ENCODE measurements at regions not wholly inside any gene's neighbourhood (a gene's known extent, or its start where the extent isn't known, plus 50 kb on each side); places are given as distances from the start of the nearest gene placed in this dataset.

DNA sequence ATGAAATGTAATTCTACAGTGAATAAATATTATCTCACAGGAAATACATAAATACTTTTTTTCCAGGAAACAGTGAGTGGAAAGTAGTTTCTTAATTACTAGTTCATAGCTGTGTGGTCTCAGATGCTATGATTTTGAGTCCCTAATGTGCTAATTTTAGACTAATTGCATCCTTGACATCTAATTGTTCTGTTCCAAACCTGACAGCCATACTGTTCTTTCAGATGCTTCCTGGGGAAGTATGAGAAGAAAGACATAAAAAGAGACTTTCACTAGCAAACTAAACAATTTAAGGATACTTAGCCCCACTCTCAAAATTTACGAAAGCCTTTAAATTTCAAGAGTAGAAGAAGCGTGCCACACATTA is 350.9 kb upstream of the CDH20 start:
- no peak overlapping the region for H4K91ac ChIP-seq (ENCODE audit: insufficient read depth, low read depth, low read length)
- H3K4me3 ChIP-seq (ENCODE audit: insufficient read depth, low read depth, low read length), result no peak overlapping the region
- no peak for DNase-seq
- H3K4ac ChIP-seq (ENCODE audit: low read depth, low read length), result no peak overlapping the region
- H3K56ac ChIP-seq (ENCODE audit: extremely low read depth, insufficient read depth, low read length), result no peak overlapping the region
- no peaks in the 10 kb centered on the region for H3K4me1 ChIP-seq (ENCODE audit: control insufficient read depth, insufficient read depth, low read length)
- no CpG with 5 or more reads among the region's 2 CpGs for whole genome bisulfite sequencing, 2 experiments (ENCODE audit: extremely low coverage in 2 of 2, insufficient read length in 1 of 2)
- no peaks in the 10 kb centered on the region for H3K27me3 ChIP-seq (ENCODE audit: control insufficient read depth, insufficient read depth, low read length)
- no peak overlapping the region for H2BK120ac ChIP-seq (ENCODE audit: low read depth, low read length)
- no peak overlapping the region for H2AK5ac ChIP-seq (ENCODE audit: low read depth, low read length)
- no peak overlapping the region for H4K8ac ChIP-seq (ENCODE audit: low read depth in 2 of 2, low read length in 2 of 2)
- dilution Hi-C loops (cut with HindIII; ENCODE audit: low sequenced_read_pairs, unreplicated experiment), result no loop called here
- H4K20me1 ChIP-seq (ENCODE audit: insufficient read depth, low read length), result no peaks in the 10 kb centered on the region
- H3K4me2 ChIP-seq (ENCODE audit: low read depth, low read length), result no peak overlapping the region
- in situ Hi-C loops (cut with MboI; ENCODE audit: low sequenced_read_pairs), result no loop called here
- no peak overlapping the region for H3K14ac ChIP-seq (replicated peaks; ENCODE audit: low read depth, low read length)
- intact Hi-C loops (cut with micrococcal nuclease), result no loop called here
- H3K36me3 ChIP-seq (ENCODE audit: control insufficient read depth, insufficient read depth, low read length), result no peaks in the 10 kb centered on the region
- ChIA-PET CTCF (no interaction called here), POLR2A (ENCODE audit: unreplicated experiment) (no interaction called here)
- peaks cover 5% of the 10 kb centered on the region for H3K9me3 ChIP-seq (ENCODE audit: control insufficient read depth, insufficient read depth, low read length)
- no peak overlapping the region for H2BK5ac ChIP-seq (ENCODE audit: low read depth, low read length, poor library complexity, severe bottlenecking)
- ATAC-seq (ENCODE audit: low read depth), result no peak
- no peak overlapping the region for H4K5ac ChIP-seq (ENCODE audit: low read depth, low read length)
- no peak overlapping the region for H2BK15ac ChIP-seq (ENCODE audit: low read depth, low read length)
- no peak overlapping the region for H2AK9ac ChIP-seq (replicated peaks; ENCODE audit: low read depth, low read length, poor library complexity)
- H2AFZ ChIP-seq (replicated peaks; ENCODE audit: low read length, poor library complexity), result no peak overlapping the region
- TF ChIP-seq BHLHE40 (IDR thresholded peaks at IDR 0.05; ENCODE audit: low read depth, low read length) (no peak), RCOR1 (IDR thresholded peaks at IDR 0.05; ENCODE audit: insufficient replicate concordance, low read length) (no peak), CHD1 (IDR thresholded peaks at IDR 0.05; ENCODE audit: low read depth, low read length) (no peak), RAD21 (IDR thresholded peaks at IDR 0.05; ENCODE audit: low read length) (no peak), CEBPB (IDR thresholded peaks at IDR 0.05; ENCODE audit: low read depth, low read length) (no peak), MXI1 (IDR thresholded peaks at IDR 0.05; ENCODE audit: borderline replicate concordance, low read depth, low read length) (no peak)
- no peaks in the 10 kb centered on the region for H3K79me1 ChIP-seq (ENCODE audit: low read depth in 1 of 2, low read length in 2 of 2)
- no peaks in the 10 kb centered on the region for H3K9me1 ChIP-seq (ENCODE audit: insufficient read depth, low read length)
- no peak overlapping the region for H2BK20ac ChIP-seq (ENCODE audit: low read depth, low read length)
- BruUV-seq (replicated peaks), result no TSS peak
- no peak overlapping the region for H3K23ac ChIP-seq (ENCODE audit: low read depth, low read length)
- H3K9ac ChIP-seq (ENCODE audit: low read depth, low read length), result no peak overlapping the region
- H3K18ac ChIP-seq (ENCODE audit: low read depth, low read length), result no peak overlapping the region
- H3K27ac ChIP-seq (ENCODE audit: insufficient read depth, low read length), result no peak overlapping the region

Data from IMR-90 (cell line).